Activated CD8-positive, alpha-beta T cell treated with anti-CD3 and anti-CD28 coated beads for 36 hours (primary cell): ENCODE measurements at regions not wholly inside any gene's neighbourhood (a gene's known extent, or its start where the extent isn't known, plus 50 kb on each side); places are given as distances from the start of the nearest gene placed in this dataset.

ENCODE experiments used
- ATAC-seq: fragments of 200-7000 bp; cut with Tn5 transposase; one replicate; pipeline ENCODE4 v1.10.0; 2021; ENCODE audit warnings: mild to moderate bottlenecking, moderate library complexity
- CTCF ChIA-PET: fragments of 350-600 bp; sonication (Branson Sonifier 250); formaldehyde crosslinking; loops from one replicate; lab custom pipeline; 2021; ENCODE audit warnings: antibody characterized with exemption; lab: Charles Lee
- POLR2A ChIA-PET: fragments of 350-600 bp; sonication (Branson Sonifier 250); formaldehyde crosslinking; loops from one replicate; lab custom pipeline; 2021; ENCODE audit warnings: antibody characterized with exemption; lab: Charles Lee
- DNase-seq: peaks from one replicate; pipeline ENCODE4 v3.0.0-alpha.2; 2020
- H3K27ac Mint-ChIP-seq: one replicate; pipeline ENCODE4 v1.8.0; 2021; ENCODE audit warnings: mild to moderate bottlenecking, mixed read lengths
- H3K27me3 Mint-ChIP-seq: one replicate; pipeline ENCODE4 v1.8.0; 2021; ENCODE audit warnings: mixed read lengths
- H3K36me3 Mint-ChIP-seq: one replicate; pipeline ENCODE4 v1.8.0; 2021; ENCODE audit warnings: low read depth, mixed read lengths
- H3K4me1 Mint-ChIP-seq: one replicate; pipeline ENCODE4 v1.8.0; 2021; ENCODE audit warnings: low read depth, mixed read lengths
- H3K4me3 Mint-ChIP-seq: one replicate; pipeline ENCODE4 v1.8.0; 2021; ENCODE audit warnings: mild to moderate bottlenecking, moderate library complexity, mixed read lengths
- H3K9me3 Mint-ChIP-seq: one replicate; pipeline ENCODE4 v1.8.0; 2021; ENCODE audit warnings: mixed read lengths
- CTCF ChIP-seq: fragments of 200-600 bp; IDR thresholded peaks from one replicate; pipeline ENCODE4 v1.8.0; 2022; ENCODE audit warnings: antibody characterized with exemption, mild to moderate bottlenecking
- intact Hi-C: fragments of 100-400 bp; cut with micrococcal nuclease; formaldehyde crosslinking; loops from one replicate; pipeline ENCODE4 v1.10.0; 2022

GRCh38 chr14:66420251-66421006, 65.7 kb upstream of the CCDC196 start:
- ChIA-PET POLR2A (no interaction called here), CTCF (no interaction called here)
- intact Hi-C loops, result no loop called here

GRCh38 chr14:66421990-66422946, 63.9 kb upstream of the CCDC196 start:
- Mint-ChIP-seq H3K9me3 (no peaks in the 10 kb centered on the region), H3K27me3 (no peaks in the 10 kb centered on the region), H3K4me1 (no peaks in the 10 kb centered on the region), H3K27ac (no peak overlapping the region), H3K36me3 (no peaks in the 10 kb centered on the region), H3K4me3 (no peak overlapping the region)
- ChIA-PET POLR2A (no interaction called here), CTCF (no interaction called here)
- no peak for TF ChIP-seq CTCF
- ATAC-seq (no peak), DNase-seq (no peak)
- intact Hi-C loops, result no loop called here

More at GRCh38 chr14:66420251-66421006, 65.7 kb upstream of the CCDC196 start:
- Mint-ChIP-seq H3K4me1 (no peaks in the 10 kb centered on the region), H3K36me3 (no peaks in the 10 kb centered on the region), H3K27me3 (no peaks in the 10 kb centered on the region), H3K27ac (no peak overlapping the region), H3K4me3 (no peak overlapping the region), H3K9me3 (no peaks in the 10 kb centered on the region)
- DNase-seq (no peak), ATAC-seq (no peak)
- no peak for TF ChIP-seq CTCF

GRCh38 chr14:66425402-66425801, 60.8 kb upstream of the CCDC196 start:
- DNase-seq (no peak), ATAC-seq (no peak)
- H3K27me3 Mint-ChIP-seq, result no peaks in the 10 kb centered on the region
- no peak overlapping the region for H3K27ac Mint-ChIP-seq
- no peak for TF ChIP-seq CTCF
- no peaks in the 10 kb centered on the region for H3K36me3 Mint-ChIP-seq
- POLR2A ChIA-PET, result no interaction called here
- H3K4me3 Mint-ChIP-seq, result no peak overlapping the region
- H3K9me3 Mint-ChIP-seq, result no peaks in the 10 kb centered on the region
- CTCF ChIA-PET, result interaction anchor here (0.7 kb wide), 1 partner anchor 295 kb away, joined by 3 read pairs; no protein-coding TSS in a partner anchor
- intact Hi-C loops, result no loop called here
- H3K4me1 Mint-ChIP-seq, result no peaks in the 10 kb centered on the region

- Mint-ChIP-seq H3K4me1 (no peaks in the 10 kb centered on the region), H3K36me3 (no peaks in the 10 kb centered on the region), H3K9me3 (no peaks in the 10 kb centered on the region), H3K4me3 (no peak overlapping the region), H3K27ac (no peak overlapping the region), H3K27me3 (no peaks in the 10 kb centered on the region)
- ChIA-PET POLR2A (no interaction called here), CTCF (no interaction called here)
- DNase-seq (no peak), ATAC-seq (no peak)
- intact Hi-C loops, result no loop called here
- no peak for TF ChIP-seq CTCF
These were observed 59.7 kb upstream of the CCDC196 start for GRCh38 chr14:66426451-66426850.

- POLR2A ChIA-PET, result no interaction called here
- no peak for DNase-seq
- ATAC-seq, result no peak
- no peak for TF ChIP-seq CTCF
- H3K27me3 Mint-ChIP-seq, result no peaks in the 10 kb centered on the region
- no peak overlapping the region for H3K27ac Mint-ChIP-seq
- no peaks in the 10 kb centered on the region for H3K36me3 Mint-ChIP-seq
- H3K4me3 Mint-ChIP-seq, result no peak overlapping the region
- CTCF ChIA-PET, result interaction anchor here (1.1 kb wide), 1 partner anchor 73 kb away, joined by 4 read pairs; no protein-coding TSS in a partner anchor
- peaks cover 2% of the 10 kb centered on the region for H3K9me3 Mint-ChIP-seq
- no peaks in the 10 kb centered on the region for H3K4me1 Mint-ChIP-seq
- intact Hi-C loops, result no loop called here
These were observed 53.8 kb upstream of the CCDC196 start for GRCh38 chr14:66432334-66432733.
